Inferior parietal cortex (tissue), 1 donor: ENCODE measurements at regions not wholly inside any gene's neighbourhood (a gene's known extent, or its start where the extent isn't known, plus 50 kb on each side); places are given as distances from the start of the nearest gene placed in this dataset.
"Not testable (repeated sequence)": the region's sequence is repeated elsewhere in the genome, so short reads cannot be mapped to it uniquely, and the experiment has no call there.

Experiments
- DNase-seq: peaks from one replicate; pipeline ENCODE4 v3.0.0-alpha.2; 2016; ENCODE audit errors: extremely low spot score

- DNase-seq = no peak
Measured at GRCh38 chr6:84635081-84635761, 129.2 kb downstream of the TBX18 start.

- DNase-seq = no peak
Measured at GRCh38 chr6:84633771-84634170, 130.6 kb downstream of the TBX18 start.

GRCh38 chr6:84626527-84626926 is 137.9 kb downstream of the TBX18 start:
- not testable (repeated sequence) for DNase-seq

GRCh38 chr6:84625506-84625905 is 138.9 kb downstream of the TBX18 start:
- no peak for DNase-seq

- no peak for DNase-seq
Measured at GRCh38 chr6:84623956-84624680, 140.3 kb downstream of the TBX18 start.

GRCh38 chr6:84618836-84619235 is 145.6 kb downstream of the TBX18 start:
- DNase-seq = no peak

GRCh38 chr6:84618046-84618752 is 146.2 kb downstream of the TBX18 start:
- DNase-seq = peak; percentile 20

GRCh38 chr6:84615987-84616386 is 148.4 kb downstream of the TBX18 start:
- no peak for DNase-seq

- DNase-seq = no peak
Measured at GRCh38 chr6:84615113-84615850, 149.1 kb downstream of the TBX18 start.

GRCh38 chr6:84606860-84607259 is 157.5 kb downstream of the TBX18 start:
- no peak for DNase-seq

GRCh38 chr6:84605298-84605697 is 159.1 kb downstream of the TBX18 start:
- DNase-seq = no peak

- DNase-seq = no peak
Measured at GRCh38 chr6:84601366-84601765, 163.0 kb downstream of the TBX18 start.

- DNase-seq = no peak
Measured at GRCh38 chr6:84599991-84600390, 164.4 kb downstream of the TBX18 start.

- no peak for DNase-seq
Measured at GRCh38 chr6:84597238-84597875, 167.0 kb downstream of the TBX18 start.

- no peak for DNase-seq
Measured at GRCh38 chr6:84596488-84596887, 167.9 kb downstream of the TBX18 start.

- DNase-seq = no peak
Measured at GRCh38 chr6:84588697-84589080, 175.7 kb downstream of the TBX18 start.

GRCh38 chr6:84587994-84588696 is 176.3 kb downstream of the TBX18 start:
- not testable (repeated sequence) for DNase-seq

- DNase-seq = not testable (repeated sequence)
Measured at GRCh38 chr6:84587202-84587940, 177.0 kb downstream of the TBX18 start.

GRCh38 chr6:84583784-84584183 is 180.6 kb downstream of the TBX18 start:
- no peak for DNase-seq

GRCh38 chr6:84582997-84583396 is 181.4 kb downstream of the TBX18 start:
- DNase-seq = no peak
